Mesenchymal stem cell (in vitro differentiated cells and primary cell): ENCODE measurements at regions not wholly inside any gene's neighbourhood (a gene's known extent, or its start where the extent isn't known, plus 50 kb on each side); places are given as distances from the start of the nearest gene placed in this dataset. TPM values are rescaled to one million over a fixed set of nuclear protein-coding genes. Genes with fewer than 3 reads are reported as not detected.

ENCODE experiments used
- small RNA-seq: library from polyadenylated mRNA; stranded (forward); fragments of <200 nt; extraction: miRNeasy Mini kit (QIAGEN cat#:217004); gene quantifications from one replicate; pipeline ENCODE3, GENCODE V24; 2013; ENCODE audit warnings: low read depth

Small RNA genes in the stretch of these regions (small RNA-seq; reads per million reads assigned to genes)
- gene AC091895.1 (not detected), gene AC091912.1 (not detected), gene AC091912.2 (not detected), gene AC091932.2 (not detected), gene AC091932.4 (not detected), gene AC091953.1 (not detected), gene AC091953.2 (not detected), gene AC091953.3 (not detected), gene AC091953.5 (not detected), gene AC091965.3 (not detected), gene RNU1-76P (not detected)
